Trophoblast cell (in vitro differentiated cells and primary cell): ENCODE measurements at regions not wholly inside any gene's neighbourhood (a gene's known extent, or its start where the extent isn't known, plus 50 kb on each side); places are given as distances from the start of the nearest gene placed in this dataset.

Experiments
- DNase-seq, 2 donors: peaks; one replicate each; pipeline ENCODE4 v3.0.0-alpha.2; 2016
- H2AFZ ChIP-seq: 2 replicates; pipeline ENCODE4 v1.6.1; 2013; ENCODE audit warnings: low read length, moderate library complexity, mild to moderate bottlenecking; ENCODE audit not compliant: insufficient read depth, poor library complexity
- H2AK5ac ChIP-seq: 2 replicates; pipeline ENCODE4 v1.6.1; 2013; ENCODE audit warnings: mild to moderate bottlenecking, low read length
- H2BK120ac ChIP-seq: 2 replicates; pipeline ENCODE4 v1.6.1; 2013; ENCODE audit warnings: low read length, mild to moderate bottlenecking, moderate library complexity; ENCODE audit not compliant: insufficient read depth, poor library complexity
- H2BK12ac ChIP-seq: 2 replicates; pipeline ENCODE4 v1.6.1; 2013; ENCODE audit warnings: mild to moderate bottlenecking, low read length, moderate library complexity
- H2BK5ac ChIP-seq: 2 replicates; pipeline ENCODE4 v1.6.1; 2013; ENCODE audit warnings: low read length, low read depth, moderate library complexity, mild to moderate bottlenecking; ENCODE audit not compliant: poor library complexity
- H3K14ac ChIP-seq: 2 replicates; pipeline ENCODE4 v1.6.1; 2013; ENCODE audit warnings: mild to moderate bottlenecking, low read length
- H3K18ac ChIP-seq: 2 replicates; pipeline ENCODE4 v1.6.1; 2013; ENCODE audit warnings: mild to moderate bottlenecking, low read length
- H3K23ac ChIP-seq: 2 replicates; pipeline ENCODE4 v1.6.1; 2013; ENCODE audit warnings: low read length
- H3K27ac ChIP-seq: 2 replicates; pipeline ENCODE4 v1.5.1; 2013; ENCODE audit warnings: low read depth, mild to moderate bottlenecking, inconsistent platforms, low read length, moderate library complexity
- H3K27me3 ChIP-seq: 2 replicates; pipeline ENCODE4 v1.6.1; 2013; ENCODE audit warnings: inconsistent platforms, mild to moderate bottlenecking, low read length, moderate library complexity; ENCODE audit not compliant: insufficient read depth
- H3K36me3 ChIP-seq, 2 experiments: 1 replicate in 1 of 2; 2 replicates in 1 of 2; pipeline ENCODE4 v1.6.1; 2013; ENCODE audit warnings: low read length in 2 of 2, mild to moderate bottlenecking in 2 of 2, moderate library complexity in 1 of 2; ENCODE audit not compliant: insufficient read depth in 2 of 2, control insufficient read depth in 1 of 2
- H3K4ac ChIP-seq: 2 replicates; pipeline ENCODE4 v1.6.1; 2013; ENCODE audit warnings: low read depth, mild to moderate bottlenecking, low read length, moderate library complexity
- H3K4me1 ChIP-seq, 2 experiments: 1 replicate in 1 of 2; 2 replicates in 1 of 2; pipeline ENCODE4 v1.6.1; 2013; ENCODE audit warnings: low read length in 2 of 2, mild to moderate bottlenecking in 2 of 2, moderate library complexity in 1 of 2; ENCODE audit not compliant: insufficient read depth in 2 of 2, control insufficient read depth in 1 of 2
- H3K4me2 ChIP-seq: 2 replicates; pipeline ENCODE4 v1.6.1; 2013; ENCODE audit warnings: inconsistent platforms, mild to moderate bottlenecking, low read length, moderate library complexity
- H3K4me3 ChIP-seq: 2 replicates; pipeline ENCODE4 v1.5.1; 2013; ENCODE audit warnings: mild to moderate bottlenecking, low read depth, low read length, inconsistent platforms
- H3K79me1 ChIP-seq: one replicate; pipeline ENCODE4 v1.6.1; 2013; ENCODE audit warnings: low read length
- H3K79me2 ChIP-seq: 2 replicates; pipeline ENCODE4 v1.6.1; 2013; ENCODE audit warnings: low read length, mild to moderate bottlenecking; ENCODE audit not compliant: control insufficient read depth, insufficient read depth, poor library complexity
- H3K9ac ChIP-seq: 2 replicates; pipeline ENCODE4 v1.6.1; 2013; ENCODE audit warnings: mild to moderate bottlenecking, low read length
- H3K9me3 ChIP-seq: 2 replicates; pipeline ENCODE4 v1.6.1; 2013; ENCODE audit warnings: low read depth, mild to moderate bottlenecking, control low read depth, inconsistent platforms, low read length; ENCODE audit not compliant: insufficient read depth
- H4K12ac ChIP-seq: 2 replicates; pipeline ENCODE4 v1.6.1; 2013; ENCODE audit warnings: low read depth, mild to moderate bottlenecking, low read length, moderate library complexity
- H4K8ac ChIP-seq: 2 replicates; pipeline ENCODE4 v1.6.1; 2013; ENCODE audit warnings: low read depth, mild to moderate bottlenecking, low read length, moderate library complexity
- H4K91ac ChIP-seq: one replicate; pipeline ENCODE4 v1.6.1; 2013; ENCODE audit warnings: low read depth, mild to moderate bottlenecking, low read length, moderate library complexity
- WGBS: extraction: QIAGEN DNeasy Blood & Tissue Kit; methylation state at CpG from one replicate; pipeline ENCODE4 v1.1.7; 2013; ENCODE audit warnings: missing lambda C conversion rate; ENCODE audit not compliant: insufficient read length, insufficient coverage; ENCODE audit errors: extremely low coverage; 5-methylcytosine and 5-hydroxymethylcytosine counted together

DNA sequence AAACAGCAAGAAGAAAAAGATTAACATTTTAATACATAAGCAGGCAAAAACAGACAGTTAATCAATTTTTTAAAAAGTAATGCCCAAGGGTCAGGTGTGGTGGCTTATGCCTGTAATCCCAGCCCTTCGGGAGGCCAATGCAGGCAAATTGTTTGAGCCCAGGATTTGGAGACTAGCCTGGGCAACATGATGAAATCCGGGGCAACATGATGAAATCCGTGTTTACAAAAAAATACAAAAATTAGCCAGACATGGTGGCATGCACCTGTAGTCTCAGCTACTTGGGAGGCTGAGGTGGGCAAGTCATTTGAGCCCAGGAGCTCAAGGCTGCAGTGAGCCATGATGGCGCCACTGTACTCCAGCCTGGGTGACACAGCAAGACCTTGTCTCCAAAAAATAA, 94.1 kb upstream of the DST start:
- Histone ChIP-seq H3K4me1 (no peaks in the 10 kb centered on the region), H3K36me3 (no peaks in the 10 kb centered on the region), H4K91ac (no peak overlapping the region), H3K4me2 (no peak overlapping the region), H2BK12ac (no peak overlapping the region), H3K79me2 (peaks cover 2% of the 10 kb centered on the region), H2AK5ac (no peak overlapping the region), H3K4me3 (no peak overlapping the region), H3K27ac (no peak overlapping the region), H3K4ac (no peak overlapping the region), H2BK120ac (no peak overlapping the region), H3K27me3 (no peaks in the 10 kb centered on the region), H3K9me3 (no peaks in the 10 kb centered on the region), H3K9ac (no peak overlapping the region), H3K79me1 (no peaks in the 10 kb centered on the region), H3K14ac (no peak overlapping the region), H2BK5ac (no peak overlapping the region), H3K18ac (no peak overlapping the region), H4K8ac (no peak overlapping the region), H3K23ac (no peak overlapping the region), H4K12ac (no peak overlapping the region), H2AFZ (no peak overlapping the region)
- no peak for DNase-seq
- WGBS, result no CpG with 5 or more reads among the region's 4 CpGs

DNA sequence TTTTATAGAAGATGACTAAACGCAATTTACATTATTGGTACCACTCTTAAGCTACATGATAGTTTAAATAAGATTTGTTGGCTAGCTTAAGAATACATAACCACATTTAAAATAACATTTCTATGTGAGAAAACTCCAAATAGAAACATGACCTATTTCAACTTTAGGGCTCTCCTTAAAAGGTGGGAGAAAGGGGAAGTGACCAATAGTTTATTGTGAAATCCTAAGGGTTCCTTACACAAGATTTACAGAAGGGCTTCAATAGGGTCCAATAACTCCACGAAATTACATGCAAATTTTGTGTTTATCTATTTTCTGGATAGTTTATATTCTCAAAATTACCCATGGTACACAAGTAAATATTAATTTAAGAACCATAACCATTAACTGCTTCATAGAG, 91.6 kb upstream of the DST start:
- Histone ChIP-seq H3K4me3 (no peak overlapping the region), H2BK12ac (no peak overlapping the region), H3K4me1 (no peaks in the 10 kb centered on the region), H3K27ac (no peak overlapping the region), H3K18ac (no peak overlapping the region), H2AFZ (no peak overlapping the region), H3K4ac (no peak overlapping the region), H2BK5ac (no peak overlapping the region), H2AK5ac (no peak overlapping the region), H3K9ac (no peak overlapping the region), H4K12ac (no peak overlapping the region), H3K79me2 (peaks cover 2% of the 10 kb centered on the region), H3K27me3 (no peaks in the 10 kb centered on the region), H2BK120ac (no peak overlapping the region), H4K91ac (no peak overlapping the region), H3K23ac (no peak overlapping the region), H4K8ac (no peak overlapping the region), H3K4me2 (no peak overlapping the region), H3K14ac (no peak overlapping the region), H3K36me3 (no peaks in the 10 kb centered on the region), H3K79me1 (no peaks in the 10 kb centered on the region), H3K9me3 (no peaks in the 10 kb centered on the region)
- no CpG with 5 or more reads among the region's 2 CpGs for WGBS
- no peak for DNase-seq

DNA sequence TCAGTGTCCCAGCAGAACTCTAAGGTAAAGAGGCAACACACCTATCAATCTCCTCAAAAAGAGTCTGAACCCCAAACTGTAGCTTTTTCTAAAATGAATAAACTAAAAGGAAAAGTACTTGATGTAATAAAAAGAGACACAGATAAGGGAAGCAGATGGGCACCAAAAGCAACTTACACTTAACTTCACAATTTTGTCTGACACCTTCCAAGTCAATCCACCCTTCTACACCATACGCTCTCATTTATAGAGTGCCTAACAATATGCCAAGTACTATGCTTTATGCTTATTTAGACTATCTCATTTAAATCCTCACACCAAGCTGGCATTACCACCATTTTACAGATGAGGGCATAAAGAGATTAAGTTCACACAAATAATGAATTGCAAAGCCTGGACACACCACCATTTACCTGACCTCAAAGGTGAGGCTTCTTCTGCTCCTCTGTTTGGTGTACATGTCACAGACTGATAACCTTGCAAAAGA, 90.6 kb upstream of the DST start:
- H3K79me2 ChIP-seq, result no peaks in the 10 kb centered on the region
- H2AK5ac ChIP-seq, result no peak overlapping the region
- WGBS, result no CpG with 5 or more reads among the region's 1 CpG

DNA sequence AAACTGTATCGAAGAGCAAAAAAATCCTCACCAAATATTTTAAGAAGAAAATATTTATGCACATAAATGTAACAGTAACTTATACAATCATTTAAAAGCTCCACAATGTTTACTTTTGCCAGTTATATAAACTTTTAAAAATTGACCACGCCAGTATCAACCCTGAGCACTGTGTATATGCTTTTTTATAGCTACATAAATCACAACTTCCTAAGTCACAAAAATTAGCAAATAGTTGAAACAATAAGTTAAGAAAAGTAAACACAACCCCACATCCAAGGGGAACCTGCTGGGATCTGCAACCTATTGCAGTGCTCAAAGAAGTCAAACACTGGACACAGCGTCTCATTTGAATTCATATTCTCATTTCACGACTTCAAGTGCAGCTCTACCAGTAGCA, 89.8 kb upstream of the DST start:
- WGBS, result no CpG with 5 or more reads among the region's 4 CpGs

More for the DNA sequence above, 90.6 kb upstream of the DST start:
- Histone ChIP-seq H4K8ac (no peak overlapping the region), H3K4me1 (peaks cover 0 to 2% of the 10 kb centered on the region in 2 experiments), H2BK12ac (no peak overlapping the region), H3K36me3 (no peaks in the 10 kb centered on the region), H3K18ac (no peak overlapping the region), H3K9ac (no peak overlapping the region), H2BK120ac (no peak overlapping the region), H3K27me3 (no peaks in the 10 kb centered on the region), H3K9me3 (no peaks in the 10 kb centered on the region), H3K14ac (no peak overlapping the region), H3K27ac (no peak overlapping the region), H3K4me3 (no peak overlapping the region), H4K12ac (no peak overlapping the region), H3K79me1 (peaks cover under 1% of the 10 kb centered on the region), H3K4ac (no peak overlapping the region), H2AFZ (no peak overlapping the region), H4K91ac (no peak overlapping the region), H2BK5ac (no peak overlapping the region), H3K4me2 (no peak overlapping the region), H3K23ac (no peak overlapping the region)
- no peak for DNase-seq

More for the DNA sequence above, 89.8 kb upstream of the DST start:
- Histone ChIP-seq H3K18ac (no peak overlapping the region), H4K8ac (no peak overlapping the region), H4K91ac (no peak overlapping the region), H3K27ac (no peak overlapping the region), H3K14ac (no peak overlapping the region), H2BK120ac (no peak overlapping the region), H3K79me1 (peaks cover 1% of the 10 kb centered on the region), H4K12ac (no peak overlapping the region), H3K4me1 (peaks cover 0 to 5% of the 10 kb centered on the region in 2 experiments), H3K9me3 (no peaks in the 10 kb centered on the region), H3K23ac (no peak overlapping the region), H3K9ac (no peak overlapping the region), H3K4ac (no peak overlapping the region), H2AK5ac (no peak overlapping the region), H3K4me3 (no peak overlapping the region), H3K4me2 (no peak overlapping the region), H3K36me3 (no peaks in the 10 kb centered on the region), H2AFZ (no peak overlapping the region), H2BK5ac (no peak overlapping the region), H2BK12ac (no peak overlapping the region), H3K79me2 (no peaks in the 10 kb centered on the region), H3K27me3 (no peaks in the 10 kb centered on the region)
- DNase-seq, result no peak
